AG04449 (cell line): ENCODE measurements at regions not wholly inside any gene's neighbourhood (a gene's known extent, or its start where the extent isn't known, plus 50 kb on each side); places are given as distances from the start of the nearest gene placed in this dataset.

Experiments used
- CTCF ChIA-PET: fragments of 350-600 bp; formaldehyde crosslinking; extraction: SDS; loops from one replicate; lab custom pipeline; 2021; ENCODE audit warnings: antibody characterized with exemption; lab: Yijun Ruan, JAX
- POLR2A ChIA-PET: fragments of 400-600, 350-600 bp; formaldehyde crosslinking; extraction: SDS; loops from one replicate; lab custom pipeline; 2020; ENCODE audit warnings: antibody characterized with exemption, inconsistent platforms; lab: Yijun Ruan, JAX
- DNase-seq: peaks from one replicate; pipeline ENCODE4 v3.0.0-alpha.2; 2010; ENCODE audit warnings: low read depth, low spot score
- H3K4me3 ChIP-seq: 2 replicates; pipeline ENCODE4 v1.5.1; 2011; ENCODE audit warnings: low read depth, mild to moderate bottlenecking, control low read depth, low read length
- CTCF ChIP-seq: IDR thresholded peaks from one replicate; pipeline ENCODE4 v1.5.1; 2011; ENCODE audit warnings: mild to moderate bottlenecking, moderate library complexity, low read length, control low read depth, inconsistent platforms; ENCODE audit not compliant: insufficient read depth; ENCODE audit errors: missing control alignments

GRCh38 chr7:26457696-26458327, 166.2 kb downstream of the SNX10 start:
- H3K4me3 ChIP-seq: no peak overlapping the region
- ChIA-PET POLR2A (no interaction called here), CTCF (no interaction called here)
- no peak for TF ChIP-seq CTCF
- no peak for DNase-seq

- ChIA-PET CTCF (no interaction called here), POLR2A (no interaction called here)
- no peak overlapping the region for H3K4me3 ChIP-seq
- no peak for DNase-seq
- TF ChIP-seq CTCF: no peak
These were observed 166.9 kb downstream of the SNX10 start for GRCh38 chr7:26458466-26459145.

- POLR2A ChIA-PET: no interaction called here
- CTCF ChIA-PET: no interaction called here
- TF ChIP-seq CTCF: no peak
- no peak for DNase-seq
- H3K4me3 ChIP-seq: no peak overlapping the region
These were observed 168.0 kb downstream of the SNX10 start for GRCh38 chr7:26459540-26460193.

- ChIA-PET POLR2A (no interaction called here), CTCF (no interaction called here)
- DNase-seq: no peak
- TF ChIP-seq CTCF: no peak
- no peak overlapping the region for H3K4me3 ChIP-seq
These were observed 168.9 kb downstream of the SNX10 start for GRCh38 chr7:26460351-26461085.

GRCh38 chr7:26461518-26461917, 169.9 kb downstream of the SNX10 start:
- ChIA-PET CTCF (no interaction called here), POLR2A (no interaction called here)

More at GRCh38 chr7:26461518-26461917, 169.9 kb downstream of the SNX10 start:
- no peak overlapping the region for H3K4me3 ChIP-seq
- DNase-seq: no peak
- no peak for TF ChIP-seq CTCF
